Rectal smooth muscle tissue (tissue), 1 donor: ENCODE measurements at regions not wholly inside any gene's neighbourhood (a gene's known extent, or its start where the extent isn't known, plus 50 kb on each side); places are given as distances from the start of the nearest gene placed in this dataset.

Experiments
- H3K27ac ChIP-seq: one replicate; pipeline ENCODE4 v1.7.0; 2013; ENCODE audit warnings: low read depth, low read length, inconsistent platforms
- H3K27me3 ChIP-seq: one replicate; pipeline ENCODE4 v1.7.0; 2013; ENCODE audit warnings: low read length; ENCODE audit not compliant: control insufficient read depth, insufficient read depth
- H3K36me3 ChIP-seq: one replicate; pipeline ENCODE4 v1.7.0; 2013; ENCODE audit warnings: low read length; ENCODE audit not compliant: control insufficient read depth, insufficient read depth
- H3K4me1 ChIP-seq: one replicate; pipeline ENCODE4 v1.7.0; 2013; ENCODE audit warnings: low read length; ENCODE audit not compliant: control insufficient read depth, insufficient read depth
- H3K4me3 ChIP-seq: one replicate; pipeline ENCODE4 v1.7.0; 2013; ENCODE audit warnings: low read length
- H3K9ac ChIP-seq: one replicate; pipeline ENCODE4 v1.7.0; 2013; ENCODE audit warnings: low read length

- H3K36me3 ChIP-seq, result no peaks in the 10 kb centered on the region
- peaks cover 6% of the 10 kb centered on the region for H3K4me1 ChIP-seq
- H3K27ac ChIP-seq, result no peak overlapping the region
- H3K27me3 ChIP-seq, result no peaks in the 10 kb centered on the region
- no peak overlapping the region for H3K9ac ChIP-seq
- H3K4me3 ChIP-seq, result no peak overlapping the region
These were observed 319.8 kb downstream of the LMO4 start for GRCh38 chr1:87648323-87649119.

GRCh38 chr1:87650306-87650705 lies 321.6 kb downstream of the LMO4 start:
- no peaks in the 10 kb centered on the region for H3K27me3 ChIP-seq
- no peak overlapping the region for H3K27ac ChIP-seq
- H3K4me3 ChIP-seq, result no peak overlapping the region
- no peak overlapping the region for H3K9ac ChIP-seq
- no peaks in the 10 kb centered on the region for H3K36me3 ChIP-seq
- no peaks in the 10 kb centered on the region for H3K4me1 ChIP-seq

- no peaks in the 10 kb centered on the region for H3K36me3 ChIP-seq
- H3K4me3 ChIP-seq, result no peak overlapping the region
- H3K27ac ChIP-seq, result no peak overlapping the region
- H3K9ac ChIP-seq, result no peak overlapping the region
- no peaks in the 10 kb centered on the region for H3K27me3 ChIP-seq
- H3K4me1 ChIP-seq, result no peaks in the 10 kb centered on the region
These were observed 323.5 kb downstream of the LMO4 start for GRCh38 chr1:87652176-87652575.

- H3K27ac ChIP-seq, result no peak overlapping the region
- no peak overlapping the region for H3K4me3 ChIP-seq
- no peak overlapping the region for H3K9ac ChIP-seq
- no peaks in the 10 kb centered on the region for H3K27me3 ChIP-seq
- H3K4me1 ChIP-seq, result no peaks in the 10 kb centered on the region
- H3K36me3 ChIP-seq, result no peaks in the 10 kb centered on the region
These were observed 336.5 kb downstream of the LMO4 start for GRCh38 chr1:87665151-87665550.

DNA sequence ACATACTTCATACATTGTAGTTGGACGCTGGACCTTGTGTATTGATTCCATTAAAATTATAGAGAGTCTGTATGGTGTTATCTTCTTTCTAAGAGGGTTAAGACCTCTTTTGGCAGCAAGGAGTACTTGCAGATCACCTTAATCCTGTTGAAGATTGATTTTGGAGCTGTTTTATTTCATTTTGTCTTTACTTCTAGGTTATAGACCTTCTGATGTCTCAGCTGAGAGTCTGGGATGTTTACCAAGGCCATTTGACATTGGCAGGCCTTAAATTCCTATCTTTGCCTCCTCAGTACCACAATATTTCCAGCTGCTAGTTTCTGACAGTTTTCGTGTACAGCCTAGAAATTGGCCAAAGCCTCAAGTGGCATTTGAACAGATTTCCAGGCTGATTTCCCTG lies 338.0 kb downstream of the LMO4 start:
- H3K27me3 ChIP-seq, result no peaks in the 10 kb centered on the region
- H3K27ac ChIP-seq, result no peak overlapping the region
- no peak overlapping the region for H3K9ac ChIP-seq
- H3K4me3 ChIP-seq, result no peak overlapping the region
- H3K4me1 ChIP-seq, result no peaks in the 10 kb centered on the region
- H3K36me3 ChIP-seq, result no peaks in the 10 kb centered on the region

DNA sequence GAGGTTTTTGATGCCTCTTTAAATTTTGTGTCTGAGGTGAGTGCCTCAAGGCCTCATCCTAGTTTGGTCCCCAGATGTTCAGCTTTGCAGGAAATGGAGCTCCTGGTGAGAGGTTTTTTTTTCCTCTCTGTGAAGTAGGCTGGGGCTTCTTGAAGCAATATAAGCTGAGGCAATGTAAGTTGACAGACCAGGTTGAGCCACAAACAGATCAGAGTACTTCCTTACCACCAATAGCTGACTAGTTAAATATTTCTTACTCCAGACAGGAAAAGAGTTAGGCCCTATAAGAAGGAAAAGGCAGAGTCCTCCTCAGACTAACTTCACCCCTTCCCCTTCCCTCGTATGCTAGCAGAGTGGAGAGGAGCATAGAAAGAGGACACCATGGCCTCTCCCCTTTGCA lies 341.0 kb downstream of the LMO4 start:
- H3K36me3 ChIP-seq, result no peaks in the 10 kb centered on the region
- no peak overlapping the region for H3K9ac ChIP-seq
- H3K4me3 ChIP-seq, result no peak overlapping the region
- H3K27ac ChIP-seq, result no peak overlapping the region
- no peaks in the 10 kb centered on the region for H3K4me1 ChIP-seq
- H3K27me3 ChIP-seq, result no peaks in the 10 kb centered on the region

- no peak overlapping the region for H3K27ac ChIP-seq
- no peaks in the 10 kb centered on the region for H3K27me3 ChIP-seq
- no peaks in the 10 kb centered on the region for H3K4me1 ChIP-seq
- H3K36me3 ChIP-seq, result no peaks in the 10 kb centered on the region
- H3K9ac ChIP-seq, result no peak overlapping the region
- no peak overlapping the region for H3K4me3 ChIP-seq
These were observed 344.6 kb downstream of the LMO4 start for GRCh38 chr1:87673309-87673708.

DNA sequence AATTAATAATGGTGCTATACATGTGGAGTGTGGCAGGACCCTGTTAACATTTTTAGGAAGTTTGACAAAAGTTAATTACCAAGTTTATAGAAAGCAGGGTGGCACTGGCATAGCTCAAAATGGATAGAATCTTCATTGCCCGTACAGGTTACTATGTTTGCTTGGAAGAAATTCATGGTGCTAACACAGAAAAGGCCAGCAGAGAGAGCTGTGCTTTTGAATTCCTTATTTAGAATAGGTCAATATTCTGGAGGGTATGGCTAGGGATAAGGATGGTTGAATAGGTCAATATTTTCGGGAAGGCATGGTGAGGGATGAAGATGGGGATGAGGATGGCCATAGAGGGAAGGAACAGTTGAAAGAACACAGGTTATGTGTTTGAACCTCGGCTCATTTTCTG lies 345.1 kb downstream of the LMO4 start:
- no peak overlapping the region for H3K27ac ChIP-seq
- no peaks in the 10 kb centered on the region for H3K27me3 ChIP-seq
- H3K9ac ChIP-seq, result no peak overlapping the region
- H3K36me3 ChIP-seq, result no peaks in the 10 kb centered on the region
- no peaks in the 10 kb centered on the region for H3K4me1 ChIP-seq
- H3K4me3 ChIP-seq, result no peak overlapping the region

GRCh38 chr1:87674791-87675190 lies 346.1 kb downstream of the LMO4 start:
- Histone ChIP-seq H3K27me3 (no peaks in the 10 kb centered on the region), H3K27ac (no peak overlapping the region), H3K9ac (no peak overlapping the region)

GRCh38 chr1:87678266-87678665 lies 349.6 kb downstream of the LMO4 start:
- H3K27me3 ChIP-seq, result no peaks in the 10 kb centered on the region
- H3K4me3 ChIP-seq, result no peak overlapping the region
- no peak overlapping the region for H3K27ac ChIP-seq
- H3K4me1 ChIP-seq, result no peaks in the 10 kb centered on the region
- H3K9ac ChIP-seq, result no peak overlapping the region
- no peaks in the 10 kb centered on the region for H3K36me3 ChIP-seq

More at GRCh38 chr1:87674791-87675190, 346.1 kb downstream of the LMO4 start:
- H3K4me3 ChIP-seq, result no peak overlapping the region
- H3K36me3 ChIP-seq, result no peaks in the 10 kb centered on the region
- H3K4me1 ChIP-seq, result no peaks in the 10 kb centered on the region

DNA sequence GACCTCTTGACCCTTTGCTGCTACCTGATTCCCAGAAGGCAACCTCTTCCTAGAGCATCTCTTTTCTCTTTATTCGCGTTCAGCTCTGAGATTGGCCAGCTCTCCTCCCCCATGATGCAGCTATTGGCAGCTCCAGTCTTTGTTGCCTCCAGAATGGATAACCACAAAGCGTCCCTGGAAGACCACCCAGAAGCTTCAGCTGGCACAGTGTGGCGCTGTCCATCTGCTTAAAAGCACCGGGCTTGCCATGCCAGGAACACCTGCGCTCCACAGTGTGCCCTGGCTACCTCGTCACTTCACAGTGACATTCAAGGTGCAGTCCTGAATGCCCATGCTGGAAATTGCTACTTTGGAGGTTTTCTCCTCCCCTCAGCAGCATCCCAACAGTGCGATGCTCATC lies 353.9 kb downstream of the LMO4 start:
- no peak overlapping the region for H3K27ac ChIP-seq
- H3K27me3 ChIP-seq, result no peaks in the 10 kb centered on the region
- H3K9ac ChIP-seq, result no peak overlapping the region
- no peaks in the 10 kb centered on the region for H3K36me3 ChIP-seq
- no peak overlapping the region for H3K4me3 ChIP-seq
- H3K4me1 ChIP-seq, result peaks cover 26% of the 10 kb centered on the region

- Histone ChIP-seq H3K27ac (peak overlapping the region; percentile 77), H3K4me3 (peak overlapping the region; percentile 86), H3K9ac (no peak overlapping the region), H3K36me3 (no peaks in the 10 kb centered on the region), H3K4me1 (peaks cover 26% of the 10 kb centered on the region), H3K27me3 (no peaks in the 10 kb centered on the region)
These were observed 354.7 kb downstream of the LMO4 start for GRCh38 chr1:87683196-87683956.

GRCh38 chr1:87684194-87684593 lies 355.5 kb downstream of the LMO4 start:
- Histone ChIP-seq H3K4me1 (peaks cover 26% of the 10 kb centered on the region), H3K36me3 (no peaks in the 10 kb centered on the region), H3K4me3 (peak overlapping the region; percentile 86), H3K27me3 (no peaks in the 10 kb centered on the region), H3K27ac (peak overlapping the region; percentile 77), H3K9ac (no peak overlapping the region)
